Kidney (tissue), 10 donors: ENCODE measurements at regions not wholly inside any gene's neighbourhood (a gene's known extent, or its start where the extent isn't known, plus 50 kb on each side); places are given as distances from the start of the nearest gene placed in this dataset.
"Not testable (repeated sequence)": the region's sequence is repeated elsewhere in the genome, so short reads cannot be mapped to it uniquely, and the experiment has no call there.

Experiments
- DNase-seq, 5 donors: peaks; one replicate each; pipeline ENCODE4 v3.0.0-alpha.2; 2013 to 2020
- FAIRE-seq: peaks from 2 replicates; lab custom pipeline; 2012; peaks lifted over from hg19 to GRCh38; lab: Jason Lieb, UNC
- H3K27ac ChIP-seq, 2 donors: one replicate each; pipeline ENCODE4 v1.7.0; 2013; ENCODE audit warnings: low read depth in 2 of 2, low read length in 2 of 2, inconsistent platforms in 1 of 2
- H3K27me3 ChIP-seq: one replicate; pipeline ENCODE4 v1.7.1; 2013; ENCODE audit warnings: low read length, inconsistent platforms; ENCODE audit not compliant: control insufficient read depth, insufficient read depth
- H3K36me3 ChIP-seq, 3 donors: one replicate each; pipeline versions ENCODE4 v1.7.0 to v1.7.1; 2013; ENCODE audit warnings: low read length in 3 of 3, control low read depth in 1 of 3, inconsistent platforms in 1 of 3; ENCODE audit not compliant: insufficient read depth in 3 of 3, control insufficient read depth in 2 of 3
- H3K4me1 ChIP-seq, 3 donors: one replicate each; pipeline versions ENCODE4 v1.7.0 to v1.7.1; 2013; ENCODE audit warnings: low read length in 3 of 3, inconsistent platforms in 1 of 3, low read depth in 1 of 3; ENCODE audit not compliant: control insufficient read depth in 2 of 3, insufficient read depth in 2 of 3
- H3K4me3 ChIP-seq, 3 donors: one replicate each; pipeline versions ENCODE4 v1.7.0 to v1.8.1; 2013; ENCODE audit warnings: low read length in 3 of 3, control low read depth in 1 of 3, inconsistent platforms in 1 of 3
- H3K9ac ChIP-seq, 3 donors: one replicate each; pipeline versions ENCODE4 v1.7.0 to v1.7.1; 2013; ENCODE audit warnings: low read length in 3 of 3, control low read depth in 1 of 3, inconsistent platforms in 1 of 3
- H3K9me3 ChIP-seq, 3 donors: one replicate each; pipeline versions ENCODE4 v1.7.0 to v1.7.1; 2013; ENCODE audit warnings: low read length in 3 of 3, control low read depth in 1 of 3, inconsistent platforms in 1 of 3; ENCODE audit not compliant: control insufficient read depth in 2 of 3, insufficient read depth in 1 of 3
- intact Hi-C: fragments of 100-400 bp; cut with DNase I; formaldehyde crosslinking; loops from one replicate; pipeline ENCODE4 v1.11.1; 2022
- donor health status: control.
- donor health status: control.
- donor health status: DM: yes; HTN: yes; CAD: no.
- donor health status: Normal renal cell carcinoma (clear cell type).

GRCh38 chr2:91508816-91509215 is 2817.3 kb downstream of the RPIA start:
- peak in 1 of 5 donors; percentile 27 for DNase-seq
- H3K9ac ChIP-seq, FAIRE-seq, H3K4me3 ChIP-seq, H3K36me3 ChIP-seq, H3K4me1 ChIP-seq, H3K27me3 ChIP-seq, H3K9me3 ChIP-seq, intact Hi-C loops, H3K27ac ChIP-seq: not testable (repeated sequence)

- H3K9ac ChIP-seq, H3K36me3 ChIP-seq, H3K9me3 ChIP-seq, H3K4me3 ChIP-seq, H3K4me1 ChIP-seq, H3K27ac ChIP-seq, intact Hi-C loops, FAIRE-seq, H3K27me3 ChIP-seq: not testable (repeated sequence)
- DNase-seq, result peak in 1 of 5 donors; percentile 32
These were observed 2817.8 kb downstream of the RPIA start for GRCh38 chr2:91509276-91509675.

GRCh38 chr2:91511166-91511565 is 2819.7 kb downstream of the RPIA start:
- H3K9me3 ChIP-seq, FAIRE-seq, H3K9ac ChIP-seq, H3K27ac ChIP-seq, intact Hi-C loops, H3K36me3 ChIP-seq, H3K4me3 ChIP-seq, H3K4me1 ChIP-seq, H3K27me3 ChIP-seq: not testable (repeated sequence)
- DNase-seq, result peak in 1 of 5 donors; percentile 38

- FAIRE-seq, H3K9ac ChIP-seq, H3K27ac ChIP-seq, H3K4me3 ChIP-seq, H3K36me3 ChIP-seq, H3K4me1 ChIP-seq, intact Hi-C loops, H3K27me3 ChIP-seq, H3K9me3 ChIP-seq: not testable (repeated sequence)
- DNase-seq, result peak in 1 of 5 donors; percentile 34
These were observed 2824.5 kb downstream of the RPIA start for GRCh38 chr2:91515966-91516365.

- H3K9ac ChIP-seq, H3K27ac ChIP-seq, intact Hi-C loops, H3K27me3 ChIP-seq, H3K4me1 ChIP-seq, H3K4me3 ChIP-seq, H3K36me3 ChIP-seq, FAIRE-seq, H3K9me3 ChIP-seq: not testable (repeated sequence)
- peak in 2 of 5 donors; percentile 11 to 39 for DNase-seq
These were observed 2825.2 kb downstream of the RPIA start for GRCh38 chr2:91516669-91517068.

- H3K4me3 ChIP-seq, intact Hi-C loops, FAIRE-seq, H3K27ac ChIP-seq, H3K9ac ChIP-seq, H3K9me3 ChIP-seq, H3K4me1 ChIP-seq, H3K27me3 ChIP-seq, H3K36me3 ChIP-seq: not testable (repeated sequence)
- DNase-seq, result peak in 1 of 5 donors; percentile 47
These were observed 2826.4 kb downstream of the RPIA start for GRCh38 chr2:91517846-91518245.

- H3K27me3 ChIP-seq, H3K4me3 ChIP-seq, H3K9ac ChIP-seq, H3K4me1 ChIP-seq, intact Hi-C loops, H3K27ac ChIP-seq, H3K9me3 ChIP-seq, FAIRE-seq, H3K36me3 ChIP-seq: not testable (repeated sequence)
- peak in 1 of 5 donors; percentile 57 for DNase-seq
These were observed 2827.0 kb downstream of the RPIA start for GRCh38 chr2:91518361-91518981.

GRCh38 chr2:91519359-91519758 is 2827.9 kb downstream of the RPIA start:
- H3K9ac ChIP-seq, H3K4me3 ChIP-seq, H3K36me3 ChIP-seq, intact Hi-C loops, FAIRE-seq, H3K27ac ChIP-seq, H3K4me1 ChIP-seq, H3K27me3 ChIP-seq, H3K9me3 ChIP-seq: not testable (repeated sequence)
- DNase-seq, result peak in 1 of 5 donors; percentile 43
